Activated CD4-positive, alpha-beta T cell treated with anti-CD3 and anti-CD28 coated beads, Interleukin-2, Interleukin-6, amounts not matched to agents 100 ng/mL and 50 ng/mL, durations not matched to agents 16 hours and 8 hours (primary cell): ENCODE measurements at regions not wholly inside any gene's neighbourhood (a gene's known extent, or its start where the extent isn't known, plus 50 kb on each side); places are given as distances from the start of the nearest gene placed in this dataset.
"Not testable (repeated sequence)": the region's sequence is repeated elsewhere in the genome, so short reads cannot be mapped to it uniquely, and the experiment has no call there.

Source experiments
- DNase-seq: peaks from one replicate; pipeline ENCODE4 v3.0.0-alpha.2; 2020

DNA sequence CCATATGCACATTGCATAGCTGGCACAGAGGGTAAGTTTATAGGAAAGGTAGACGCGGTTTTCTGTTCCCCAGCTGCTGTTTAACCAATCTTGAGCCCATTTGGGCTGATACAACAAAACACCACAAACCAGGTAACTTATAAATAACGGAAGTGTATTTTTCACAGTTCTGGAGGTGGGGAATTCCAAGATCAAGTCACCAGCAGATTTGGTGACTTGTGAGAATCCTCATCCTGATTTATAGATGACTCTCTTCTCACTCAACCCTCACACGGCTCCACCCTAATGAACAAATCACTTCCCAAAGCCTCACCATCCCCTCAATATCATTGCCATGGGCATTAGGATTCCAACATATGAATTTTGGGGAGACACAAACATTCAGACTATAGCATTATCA is 694.4 kb upstream of the NR2F2 start:
- DNase-seq, result no peak

GRCh38 chr15:95637234-95637633 is 693.3 kb upstream of the NR2F2 start:
- not testable (repeated sequence) for DNase-seq

GRCh38 chr15:95639208-95639607 is 691.3 kb upstream of the NR2F2 start:
- DNase-seq, result no peak

DNA sequence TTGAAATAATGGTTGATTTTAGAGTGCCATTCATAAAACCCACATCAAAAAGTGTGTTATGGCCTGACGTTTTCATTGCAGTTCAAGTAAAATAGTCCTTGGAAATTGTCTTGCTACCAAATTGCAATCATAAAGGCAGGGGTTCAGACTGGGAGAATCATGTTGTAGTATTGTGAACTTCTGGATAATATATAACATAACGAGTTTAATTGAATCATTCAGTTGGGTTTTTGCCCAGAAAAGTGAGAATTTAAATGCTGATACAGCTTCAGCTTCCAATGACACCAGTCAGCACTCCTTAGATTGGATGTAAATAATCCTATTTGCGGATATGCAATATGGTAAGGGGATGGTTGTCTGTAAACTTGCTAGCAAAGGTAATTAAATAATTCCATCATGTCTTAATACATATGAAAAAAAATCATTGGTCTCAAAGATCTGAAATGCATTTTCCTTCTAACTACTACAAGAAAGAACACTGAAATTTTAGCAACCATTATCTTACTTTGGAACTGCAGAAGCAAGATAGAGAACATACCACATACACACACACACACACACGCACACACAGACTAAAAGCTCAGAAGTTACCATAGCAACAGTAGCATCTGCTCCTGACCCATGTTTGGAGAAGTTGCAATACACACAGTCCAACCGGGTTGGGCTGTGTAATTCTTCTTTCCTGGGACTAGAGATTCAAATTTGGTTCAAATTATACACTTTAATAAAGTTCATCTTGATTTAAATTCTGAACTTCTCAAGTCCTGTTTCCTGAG is 686.2 kb upstream of the NR2F2 start:
- DNase-seq, result no peak

- DNase-seq, result no peak
Measured at GRCh38 chr15:95645791-95646338, 684.6 kb upstream of the NR2F2 start.

DNA sequence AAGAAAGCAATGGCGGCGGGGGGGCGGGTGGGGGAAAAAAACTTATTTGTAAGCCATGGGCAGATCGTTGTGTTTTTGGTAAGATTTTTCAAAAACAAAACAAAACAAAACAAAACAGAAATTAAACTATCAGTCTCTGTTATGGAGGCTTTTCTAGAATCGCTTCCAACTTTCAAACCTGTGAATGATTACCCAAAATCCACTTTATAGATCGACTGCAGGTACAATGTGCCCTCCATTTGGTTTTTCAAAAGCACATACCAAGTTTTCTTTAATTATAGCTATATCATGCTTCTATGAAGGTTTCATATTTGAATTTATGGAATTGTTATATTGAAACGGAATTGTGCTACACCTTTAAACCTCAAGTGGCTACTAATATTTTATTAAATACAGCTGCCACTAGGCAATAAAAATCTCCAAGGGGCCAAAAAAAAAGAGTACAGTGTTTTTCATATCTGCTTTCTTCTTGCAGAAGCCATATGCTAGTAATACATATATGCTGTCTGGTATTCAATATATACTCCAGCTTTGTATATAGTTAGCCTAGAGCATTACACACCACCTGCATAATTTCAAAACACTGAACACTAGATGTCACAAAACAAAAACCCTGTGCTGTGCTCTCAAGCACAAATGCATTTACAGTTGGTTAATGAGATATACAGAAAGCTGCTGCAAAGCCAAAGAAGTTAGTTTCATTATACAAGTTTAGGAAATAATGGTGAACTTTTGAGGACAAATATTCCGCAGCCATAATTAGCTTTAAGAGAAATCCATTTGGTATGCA is 683.8 kb upstream of the NR2F2 start:
- no peak for DNase-seq

DNA sequence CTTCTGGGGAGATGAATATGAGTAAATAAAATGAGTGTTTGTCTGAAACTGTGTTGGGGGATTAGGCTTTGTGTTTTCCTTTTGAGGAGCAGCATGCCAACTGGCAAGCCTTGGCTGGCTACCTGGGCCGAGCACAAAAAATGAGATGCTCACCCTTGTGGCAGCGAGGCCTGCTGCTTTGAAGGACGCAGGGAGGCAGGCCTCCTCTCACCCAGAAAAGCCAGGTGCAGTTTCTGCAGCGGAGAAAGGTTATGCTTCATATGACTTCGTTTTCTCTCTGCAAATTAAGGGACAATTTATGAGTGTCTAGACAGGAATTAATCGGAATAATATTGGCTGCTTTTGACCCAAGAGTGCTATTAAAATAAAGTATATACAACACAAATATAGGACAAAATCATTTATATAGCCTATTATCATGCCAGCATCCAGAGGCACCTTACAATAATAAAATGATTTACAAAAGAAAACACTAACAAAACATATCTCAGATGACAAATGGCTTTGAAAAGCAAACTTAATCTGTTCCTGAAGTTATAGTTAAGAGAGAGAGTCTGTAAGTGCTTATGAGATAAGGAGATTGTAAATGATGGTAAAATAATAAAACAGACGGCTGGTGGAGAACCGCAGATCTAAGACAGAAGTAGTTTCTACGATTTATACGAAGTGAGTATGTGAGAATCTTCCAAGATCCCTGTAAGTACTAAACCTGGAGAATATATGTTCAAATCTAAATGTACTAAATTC is 682.8 kb upstream of the NR2F2 start:
- no peak for DNase-seq

GRCh38 chr15:95653361-95653805 is 677.1 kb upstream of the NR2F2 start:
- no peak for DNase-seq

DNA sequence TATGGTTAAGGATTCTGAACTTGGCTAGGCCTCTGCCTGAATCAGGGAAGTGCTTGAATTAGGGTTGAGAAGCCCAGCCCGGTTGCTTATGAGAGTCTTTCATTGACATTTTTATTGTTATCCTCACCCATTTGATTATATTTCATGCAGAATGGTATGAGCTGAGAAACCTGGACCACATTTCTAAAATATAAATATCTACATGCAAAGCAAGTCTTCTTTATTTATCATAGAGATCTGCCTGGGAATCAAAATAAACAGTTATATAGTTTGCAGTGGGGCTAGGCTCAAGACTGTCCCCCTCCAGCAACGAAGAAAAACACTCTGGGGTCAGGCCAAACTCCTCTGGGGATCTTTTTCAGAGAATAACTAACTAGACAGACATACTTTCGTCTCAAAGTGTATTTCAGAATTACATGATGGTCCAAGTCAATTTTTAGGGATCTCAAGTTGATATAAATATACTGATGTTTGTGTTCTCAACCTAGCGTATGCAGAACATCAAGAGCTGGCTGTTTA is 675.4 kb upstream of the NR2F2 start:
- DNase-seq, result no peak

DNA sequence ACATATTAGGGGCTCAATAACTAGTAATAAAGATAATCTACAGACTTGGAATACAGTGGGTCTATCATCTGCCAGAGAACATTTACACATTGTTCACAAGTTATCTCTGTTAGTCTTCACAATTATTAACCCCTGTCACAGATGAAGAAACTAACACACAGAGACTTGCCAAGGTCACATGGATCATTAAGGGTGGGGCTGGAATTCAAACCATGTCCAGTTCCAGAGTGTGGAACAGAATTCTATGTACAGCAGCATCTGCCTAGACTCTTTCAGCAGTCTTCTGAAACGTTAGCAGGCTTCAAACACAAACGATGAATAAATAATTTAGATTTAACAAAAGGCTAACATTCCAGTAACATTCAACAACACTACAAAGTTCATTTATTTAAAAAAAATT is 673.9 kb upstream of the NR2F2 start:
- DNase-seq, result no peak

GRCh38 chr15:95658799-95659198 is 671.7 kb upstream of the NR2F2 start:
- no peak for DNase-seq

- no peak for DNase-seq
Measured at GRCh38 chr15:95659656-95660055, 670.8 kb upstream of the NR2F2 start.

- no peak for DNase-seq
Measured at GRCh38 chr15:95662638-95663037, 667.9 kb upstream of the NR2F2 start.

- no peak for DNase-seq
Measured at GRCh38 chr15:95663156-95664100, 667.1 kb upstream of the NR2F2 start.

DNA sequence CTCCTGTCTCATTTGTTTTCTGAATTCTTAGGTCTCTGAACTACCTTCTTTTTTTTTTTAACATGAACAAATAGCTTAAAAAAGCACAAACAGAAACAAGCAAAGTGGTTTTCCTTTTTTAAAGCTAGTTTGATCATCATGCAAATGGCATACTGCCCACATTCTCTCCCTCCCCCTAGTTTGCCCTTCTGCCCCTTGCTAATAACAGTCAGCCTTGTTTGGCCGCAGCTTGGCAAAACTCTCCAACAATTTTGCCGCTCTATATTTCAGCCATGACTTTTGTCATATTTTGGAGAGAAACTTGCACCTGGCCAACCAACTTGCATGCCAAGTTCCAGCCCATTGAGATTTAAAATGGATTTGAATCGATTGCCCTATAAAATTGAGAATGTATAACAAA is 666.0 kb upstream of the NR2F2 start:
- DNase-seq, result no peak

- DNase-seq, result no peak
Measured at GRCh38 chr15:95669146-95669922, 661.2 kb upstream of the NR2F2 start.

- DNase-seq, result no peak
Measured at GRCh38 chr15:95674031-95674430, 656.5 kb upstream of the NR2F2 start.

GRCh38 chr15:95676500-95676899 is 654.0 kb upstream of the NR2F2 start:
- no peak for DNase-seq

- no peak for DNase-seq
Measured at GRCh38 chr15:95679847-95680582, 650.5 kb upstream of the NR2F2 start.

- no peak for DNase-seq
Measured at GRCh38 chr15:95680728-95681127, 649.8 kb upstream of the NR2F2 start.
